ENCODE measurements at regions not wholly inside any gene's neighbourhood (a gene's known extent, or its start where the extent isn't known, plus 50 kb on each side); places are given as distances from the start of the nearest gene placed in this dataset. TPM values are rescaled to one million over a fixed set of nuclear protein-coding genes. Genes with fewer than 3 reads are reported as not detected.
"Not testable (repeated sequence)": the region's sequence is repeated elsewhere in the genome, so short reads cannot be mapped to it uniquely, and the experiment has no call there.

- not testable (repeated sequence) for DNase-seq (ENCODE audit: low read depth)
Observed at GRCh38 chr6:84831924-84832323, 67.5 kb upstream of the TBX18 start.

GRCh38 chr6:84825461-84825860 lies 61.1 kb upstream of the TBX18 start:
- peak; percentile 90 for DNase-seq (ENCODE audit: low read depth)

GRCh38 chr6:84821314-84821713 lies 56.9 kb upstream of the TBX18 start:
- not testable (repeated sequence) for DNase-seq (ENCODE audit: low read depth)

- DNase-seq (ENCODE audit: low read depth) = no peak
Observed at GRCh38 chr6:84816741-84817140, 52.3 kb upstream of the TBX18 start.

- no peak for DNase-seq (ENCODE audit: low read depth)
Observed at GRCh38 chr6:84815896-84816735, 51.7 kb upstream of the TBX18 start.

Small RNA genes in the stretch of these regions (small RNA-seq; reads per million reads assigned to genes)
- gene AL109941.1 = not detected

All from HT1080 (cell line).